ENCODE measurements at regions not wholly inside any gene's neighbourhood (a gene's known extent, or its start where the extent isn't known, plus 50 kb on each side); places are given as distances from the start of the nearest gene placed in this dataset.

DNA sequence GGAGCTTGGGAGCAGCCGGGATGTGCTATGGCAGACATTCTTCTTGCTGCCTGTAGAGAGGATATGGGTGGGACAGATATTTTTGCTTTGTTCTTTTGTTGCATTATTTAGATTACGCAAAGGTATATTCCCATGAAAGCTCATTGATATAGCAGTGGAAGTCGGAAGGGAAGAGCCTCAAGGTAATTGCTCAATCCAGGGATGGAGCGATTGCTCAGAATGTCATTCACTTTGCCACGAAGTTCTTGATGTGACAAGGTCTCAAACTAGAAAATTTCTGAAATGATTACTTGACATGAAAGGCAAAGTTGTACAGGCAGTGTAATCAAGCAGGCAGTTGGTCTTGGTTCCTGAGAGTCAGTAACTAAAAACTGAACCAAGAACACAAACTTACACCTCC is 615.6 kb upstream of the CDH4 start:
- Mint-ChIP-seq H3K4me3 (no peak overlapping the region), H3K9me3 (peaks cover 3% of the 10 kb centered on the region), H3K36me3 (ENCODE audit: low read depth) (no peaks in the 10 kb centered on the region), H3K27ac (no peak overlapping the region), H3K4me1 (no peaks in the 10 kb centered on the region), H3K27me3 (no peaks in the 10 kb centered on the region)
- intact Hi-C loops (cut with micrococcal nuclease) = no loop called here
- ATAC-seq (ENCODE audit: low read depth) = no peak
- no peak for DNase-seq
- TF ChIP-seq, protein P1, sequence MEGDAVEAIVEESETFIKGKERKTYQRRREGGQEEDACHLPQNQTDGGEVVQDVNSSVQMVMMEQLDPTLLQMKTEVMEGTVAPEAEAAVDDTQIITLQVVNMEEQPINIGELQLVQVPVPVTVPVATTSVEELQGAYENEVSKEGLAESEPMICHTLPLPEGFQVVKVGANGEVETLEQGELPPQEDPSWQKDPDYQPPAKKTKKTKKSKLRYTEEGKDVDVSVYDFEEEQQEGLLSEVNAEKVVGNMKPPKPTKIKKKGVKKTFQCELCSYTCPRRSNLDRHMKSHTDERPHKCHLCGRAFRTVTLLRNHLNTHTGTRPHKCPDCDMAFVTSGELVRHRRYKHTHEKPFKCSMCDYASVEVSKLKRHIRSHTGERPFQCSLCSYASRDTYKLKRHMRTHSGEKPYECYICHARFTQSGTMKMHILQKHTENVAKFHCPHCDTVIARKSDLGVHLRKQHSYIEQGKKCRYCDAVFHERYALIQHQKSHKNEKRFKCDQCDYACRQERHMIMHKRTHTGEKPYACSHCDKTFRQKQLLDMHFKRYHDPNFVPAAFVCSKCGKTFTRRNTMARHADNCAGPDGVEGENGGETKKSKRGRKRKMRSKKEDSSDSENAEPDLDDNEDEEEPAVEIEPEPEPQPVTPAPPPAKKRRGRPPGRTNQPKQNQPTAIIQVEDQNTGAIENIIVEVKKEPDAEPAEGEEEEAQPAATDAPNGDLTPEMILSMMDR (IDR thresholded peaks at IDR 0.05) = no peak
- CTCF ChIA-PET = no interaction called here
- POLR2A ChIA-PET = no interaction called here

DNA sequence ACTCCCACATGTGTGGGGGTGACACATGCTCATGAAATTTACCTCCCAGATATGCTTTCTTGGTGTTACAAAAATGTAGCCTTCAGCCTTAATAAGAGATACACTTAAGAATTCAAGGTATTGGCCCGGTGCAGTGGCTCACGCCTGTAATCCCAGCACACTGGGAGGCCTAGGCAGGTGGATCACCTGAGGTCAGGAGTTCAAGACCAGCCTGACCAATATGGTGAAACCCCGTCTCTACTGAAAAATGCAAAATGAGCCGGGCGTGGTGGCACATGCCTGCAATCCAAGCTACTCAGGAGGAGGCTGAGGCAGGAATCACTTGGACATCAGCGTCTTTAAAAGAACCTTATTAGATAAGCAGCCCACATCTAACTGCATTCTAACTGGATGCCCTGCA is 614.3 kb upstream of the CDH4 start:
- TF ChIP-seq, protein P1 (IDR thresholded peaks at IDR 0.05) = no peak
- no peaks in the 10 kb centered on the region for H3K9me3 Mint-ChIP-seq
- ChIA-PET POLR2A (no interaction called here), CTCF (no interaction called here)
- intact Hi-C loops (cut with micrococcal nuclease) = no loop called here
- H3K27ac Mint-ChIP-seq = no peak overlapping the region
- no peak for DNase-seq
- H3K36me3 Mint-ChIP-seq (ENCODE audit: low read depth) = no peaks in the 10 kb centered on the region
- H3K4me1 Mint-ChIP-seq = no peaks in the 10 kb centered on the region
- no peak for ATAC-seq (ENCODE audit: low read depth)
- H3K4me3 Mint-ChIP-seq = no peak overlapping the region
- H3K27me3 Mint-ChIP-seq = no peaks in the 10 kb centered on the region

DNA sequence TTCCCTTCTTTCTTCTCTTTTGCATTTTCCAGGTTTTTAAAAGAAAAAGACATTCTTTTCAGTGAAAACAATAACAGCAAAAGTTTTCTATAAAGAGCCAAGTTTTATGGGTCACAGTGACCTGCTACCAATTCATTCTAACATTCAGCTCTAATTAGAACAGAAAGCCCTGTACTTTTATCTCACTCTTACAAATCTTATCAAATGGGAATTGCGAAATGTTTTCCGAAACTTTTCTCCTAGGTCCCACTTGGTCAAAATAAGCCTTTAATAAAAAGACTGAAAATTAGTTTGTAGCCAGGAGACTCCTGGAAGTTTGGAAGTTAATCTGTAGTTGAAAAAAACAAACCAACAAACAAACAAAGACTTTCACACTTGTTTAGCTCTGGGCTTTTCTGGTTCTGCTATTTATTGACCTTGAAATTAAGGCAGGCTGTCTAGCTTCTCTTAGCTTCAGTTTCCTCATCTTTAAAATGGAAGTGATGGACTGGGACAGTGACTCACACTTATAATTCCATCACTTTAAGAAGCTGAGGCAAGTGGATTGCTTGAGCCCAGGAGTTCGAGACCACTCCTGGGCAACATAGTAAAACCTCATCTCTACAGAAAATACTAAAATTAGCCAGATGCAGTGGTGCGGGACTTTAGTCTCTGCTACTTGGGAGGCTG is 613.5 kb upstream of the CDH4 start:
- CTCF ChIA-PET = no interaction called here
- intact Hi-C loops (cut with micrococcal nuclease) = no loop called here
- POLR2A ChIA-PET = no interaction called here
- DNase-seq (no peak), ATAC-seq (ENCODE audit: low read depth) (no peak)
- H3K9me3 Mint-ChIP-seq = no peaks in the 10 kb centered on the region
- H3K4me3 Mint-ChIP-seq = no peak overlapping the region
- no peaks in the 10 kb centered on the region for H3K36me3 Mint-ChIP-seq (ENCODE audit: low read depth)
- H3K4me1 Mint-ChIP-seq = no peaks in the 10 kb centered on the region
- H3K27me3 Mint-ChIP-seq = no peaks in the 10 kb centered on the region
- no peak overlapping the region for H3K27ac Mint-ChIP-seq
- TF ChIP-seq, protein P1 (IDR thresholded peaks at IDR 0.05) = no peak

DNA sequence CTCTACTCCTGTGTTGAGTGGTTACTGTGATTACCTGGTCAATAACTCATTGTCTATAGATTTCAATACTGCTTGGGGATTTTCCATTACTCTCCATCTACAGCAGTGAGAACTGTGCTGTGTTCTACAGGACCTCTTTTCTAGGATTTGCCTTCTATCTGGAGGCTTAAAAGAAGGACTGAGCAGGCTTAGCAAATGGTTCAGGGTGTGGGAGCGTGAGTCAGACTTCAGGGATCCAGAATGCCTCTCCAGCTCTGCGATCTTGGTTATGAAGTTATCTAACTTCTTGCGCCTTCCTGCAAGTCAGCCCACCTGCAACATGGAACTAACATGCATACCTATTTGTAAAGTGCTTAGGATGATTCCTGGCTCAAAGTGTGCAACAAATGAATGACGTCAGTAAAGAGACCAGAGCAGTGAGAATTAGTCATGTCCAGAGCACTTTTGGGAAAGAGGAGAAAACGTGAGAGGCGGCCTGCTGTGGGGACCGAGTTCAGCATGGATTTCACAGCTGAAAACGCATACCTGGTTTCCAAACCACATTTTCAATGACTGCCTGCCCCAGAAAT is 610.1 kb upstream of the CDH4 start:
- H3K36me3 Mint-ChIP-seq (ENCODE audit: low read depth) = no peaks in the 10 kb centered on the region
- no peak for ATAC-seq (ENCODE audit: low read depth)

DNA sequence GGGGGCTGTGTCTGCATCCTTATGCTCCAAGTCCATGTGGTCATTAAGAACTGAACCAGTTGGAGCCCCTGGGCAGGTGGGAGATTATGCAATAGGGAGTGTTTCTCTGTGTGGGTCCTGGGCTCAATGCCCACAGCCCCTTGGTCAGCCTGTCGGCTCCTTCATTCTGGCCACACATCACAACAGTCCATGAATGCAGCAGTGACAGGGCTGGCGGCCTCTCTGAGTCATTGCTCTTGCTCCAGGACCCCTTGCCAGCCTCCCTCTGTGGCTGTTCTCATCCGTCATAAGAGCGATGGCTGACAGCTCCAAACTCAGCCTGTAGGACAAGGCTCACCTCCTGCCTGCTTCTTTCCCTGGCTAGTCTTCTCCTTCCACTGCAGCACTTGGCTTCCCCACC is 609.5 kb upstream of the CDH4 start:
- DNase-seq (no peak), ATAC-seq (ENCODE audit: low read depth) (no peak)
- H3K9me3 Mint-ChIP-seq = peaks cover 8% of the 10 kb centered on the region
- intact Hi-C loops (cut with micrococcal nuclease) = no loop called here
- H3K27me3 Mint-ChIP-seq = no peaks in the 10 kb centered on the region
- no peaks in the 10 kb centered on the region for H3K4me1 Mint-ChIP-seq
- no peak overlapping the region for H3K27ac Mint-ChIP-seq
- no peaks in the 10 kb centered on the region for H3K36me3 Mint-ChIP-seq (ENCODE audit: low read depth)
- ChIA-PET POLR2A (no interaction called here), CTCF (no interaction called here)
- no peak overlapping the region for H3K4me3 Mint-ChIP-seq
- TF ChIP-seq, protein P1 (IDR thresholded peaks at IDR 0.05) = no peak

More for the DNA sequence above, 610.1 kb upstream of the CDH4 start:
- TF ChIP-seq, protein P1 (IDR thresholded peaks at IDR 0.05) = no peak
- ChIA-PET POLR2A (no interaction called here), CTCF (no interaction called here)
- intact Hi-C loops (cut with micrococcal nuclease) = no loop called here
- H3K4me3 Mint-ChIP-seq = no peak overlapping the region
- DNase-seq = no peak
- H3K27ac Mint-ChIP-seq = no peak overlapping the region
- H3K9me3 Mint-ChIP-seq = peaks cover 7% of the 10 kb centered on the region
- no peaks in the 10 kb centered on the region for H3K4me1 Mint-ChIP-seq
- H3K27me3 Mint-ChIP-seq = no peaks in the 10 kb centered on the region

All from activated B cell treated with CpG ODN at 0.5 μM for 24 hours (primary cell).